GM18517 (cell line): ENCODE measurements at regions not wholly inside any gene's neighbourhood (a gene's known extent, or its start where the extent isn't known, plus 50 kb on each side); places are given as distances from the start of the nearest gene placed in this dataset.

Experiments used
- ATAC-seq: cut with Tn5 transposase; IDR thresholded peaks from one replicate; pipeline ENCODE4 v1.9.1; 2021; ENCODE audit warnings: mild to moderate bottlenecking, moderate library complexity; ENCODE audit not compliant: unreplicated experiment

GRCh38 chr10:128972036-128972405 lies 495.0 kb upstream of the MGMT start:
- no peak for ATAC-seq

GRCh38 chr10:128973221-128973620 lies 493.8 kb upstream of the MGMT start:
- no peak for ATAC-seq

GRCh38 chr10:128976856-128977255 lies 490.2 kb upstream of the MGMT start:
- ATAC-seq: no peak

GRCh38 chr10:128978211-128978610 lies 488.8 kb upstream of the MGMT start:
- no peak for ATAC-seq

DNA sequence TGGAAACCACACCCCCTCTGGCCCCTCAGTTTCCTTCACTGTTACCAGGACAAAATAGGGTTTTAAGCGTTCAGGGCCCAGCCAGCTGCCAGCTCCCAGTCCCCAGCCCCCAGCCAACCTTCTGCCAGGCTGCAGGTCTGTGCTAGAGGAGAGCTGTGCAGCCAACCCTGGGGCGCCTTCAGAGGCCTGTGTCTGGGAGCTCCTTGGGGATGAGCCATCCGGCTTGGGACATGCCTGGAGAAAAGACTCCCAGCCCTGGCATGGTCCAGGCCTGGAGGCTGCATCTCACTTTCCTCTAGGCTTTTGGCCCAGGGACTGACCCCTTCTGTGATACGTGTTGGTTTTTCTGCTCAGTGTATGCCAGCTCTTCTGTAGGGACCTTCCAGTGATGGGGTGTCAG lies 487.6 kb upstream of the MGMT start:
- ATAC-seq: no peak

- no peak for ATAC-seq
Measured at GRCh38 chr10:128981251-128981650, 485.8 kb upstream of the MGMT start.

- ATAC-seq: no peak
Measured at GRCh38 chr10:128981881-128982615, 485.0 kb upstream of the MGMT start.

DNA sequence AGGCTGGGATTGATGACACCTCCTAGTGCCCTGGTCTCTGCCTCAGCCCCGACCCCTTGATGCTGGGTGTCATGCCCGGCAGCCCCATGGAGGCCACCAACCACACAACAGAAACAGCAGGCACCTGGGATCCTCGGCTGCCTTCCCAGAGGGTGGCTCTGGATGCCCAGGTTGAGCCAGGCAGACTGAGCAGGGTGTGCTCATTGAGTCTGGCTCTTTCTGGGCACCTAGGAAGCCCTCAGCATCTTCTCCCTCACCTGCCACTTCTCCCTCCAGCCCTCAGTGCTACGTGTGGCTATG lies 484.5 kb upstream of the MGMT start:
- ATAC-seq: no peak

GRCh38 chr10:128985036-128985435 lies 482.0 kb upstream of the MGMT start:
- ATAC-seq: no peak

GRCh38 chr10:128990986-128991385 lies 476.1 kb upstream of the MGMT start:
- ATAC-seq: no peak

GRCh38 chr10:128992770-128993169 lies 474.3 kb upstream of the MGMT start:
- ATAC-seq: no peak

DNA sequence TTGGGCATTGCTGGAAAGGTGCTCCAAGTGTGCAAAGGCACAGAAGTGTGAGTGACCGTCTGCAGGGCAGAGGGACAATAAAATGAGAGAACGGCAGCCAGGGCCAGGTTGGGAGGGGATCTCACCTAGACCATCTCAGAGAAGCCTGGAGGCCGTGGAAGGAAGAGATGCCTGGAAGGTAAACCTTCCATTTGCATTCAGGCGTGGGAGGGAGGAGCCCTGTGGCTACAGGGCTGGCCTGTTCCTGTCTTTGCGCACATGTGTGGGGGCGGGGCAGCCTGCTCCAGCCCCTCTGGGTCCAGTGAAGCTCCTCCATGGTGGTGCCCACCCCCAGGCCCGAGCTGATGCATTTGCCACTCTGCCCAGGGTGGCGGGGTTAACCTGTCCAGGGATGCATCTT lies 473.6 kb upstream of the MGMT start:
- ATAC-seq: no peak

- ATAC-seq: no peak
Measured at GRCh38 chr10:128993911-128994538, 473.0 kb upstream of the MGMT start.

GRCh38 chr10:128994598-128995143 lies 472.4 kb upstream of the MGMT start:
- ATAC-seq: no peak

DNA sequence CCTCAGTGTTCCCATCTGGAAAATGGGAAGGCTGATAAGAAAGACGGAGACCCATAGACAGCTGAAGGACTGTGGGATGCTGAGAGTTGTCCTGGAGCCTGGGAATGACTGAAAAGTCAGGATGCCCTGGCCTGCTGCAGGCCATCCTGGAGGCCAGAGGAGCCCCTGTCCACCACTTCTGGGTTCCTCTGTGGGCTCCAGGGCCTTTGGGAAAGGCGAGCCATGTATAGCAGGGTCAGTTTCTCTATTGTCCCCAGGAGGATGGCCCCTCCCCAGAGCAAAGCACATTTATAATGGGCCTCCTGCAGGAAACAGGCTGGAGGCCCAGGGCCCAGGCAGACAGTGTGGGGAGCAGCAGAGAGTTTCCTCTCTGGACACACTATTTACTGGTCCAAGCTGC lies 471.4 kb upstream of the MGMT start:
- ATAC-seq: no peak

GRCh38 chr10:128996092-128996491 lies 470.9 kb upstream of the MGMT start:
- ATAC-seq: no peak

DNA sequence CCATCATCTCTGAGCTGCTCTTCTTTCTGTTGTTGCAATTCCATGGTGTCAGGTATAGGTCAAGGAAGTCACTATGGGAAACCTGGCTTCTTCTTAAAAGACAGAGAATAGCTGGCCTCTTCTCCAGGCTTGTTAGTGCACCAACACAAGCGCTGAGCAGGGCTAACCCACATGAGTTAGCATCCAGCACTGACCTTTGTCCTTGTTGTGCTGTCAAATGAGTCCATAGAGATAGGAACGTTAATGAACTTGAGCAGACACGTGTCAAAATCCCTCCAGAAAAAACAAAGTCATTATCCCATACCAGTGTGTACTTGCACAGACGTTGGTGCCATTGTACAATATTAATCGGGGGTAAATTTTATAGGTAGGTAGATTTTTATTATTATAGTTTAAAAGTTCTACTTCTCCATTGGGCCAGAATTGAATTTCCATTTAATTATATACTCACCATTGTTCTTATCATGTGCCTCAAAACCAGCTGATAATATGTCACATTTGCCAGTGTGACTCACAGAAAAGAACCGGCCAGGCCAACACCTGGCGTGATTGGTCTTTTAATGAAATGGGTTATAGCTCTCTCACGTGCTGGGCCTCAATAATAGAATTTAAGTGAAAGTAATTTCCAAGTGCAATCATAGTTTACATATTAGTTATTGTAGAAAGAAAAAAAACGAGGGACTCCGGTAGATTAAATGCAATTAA lies 468.8 kb upstream of the MGMT start:
- ATAC-seq: no peak

GRCh38 chr10:129004398-129004797 lies 462.6 kb upstream of the MGMT start:
- ATAC-seq: no peak

DNA sequence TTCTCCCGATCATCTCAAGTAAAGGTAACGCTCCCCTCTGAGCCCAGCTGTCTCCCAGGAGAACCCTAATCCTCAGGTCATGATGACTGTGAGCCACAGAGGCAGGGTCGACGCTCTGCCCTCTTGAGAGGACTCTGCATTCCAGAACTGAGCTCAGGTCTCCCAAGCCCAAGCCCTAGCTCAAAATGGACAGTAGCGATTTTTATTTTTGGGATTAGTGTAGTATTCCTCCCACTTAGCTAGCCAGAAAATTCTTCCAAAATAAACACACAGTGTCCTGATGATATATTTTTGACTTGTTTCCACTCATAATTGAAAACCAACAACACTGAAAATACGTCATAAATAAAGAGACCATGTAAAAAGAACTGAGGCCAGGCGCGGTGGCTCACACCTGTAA lies 462.0 kb upstream of the MGMT start:
- no peak for ATAC-seq

GRCh38 chr10:129005804-129006203 lies 461.2 kb upstream of the MGMT start:
- no peak for ATAC-seq

DNA sequence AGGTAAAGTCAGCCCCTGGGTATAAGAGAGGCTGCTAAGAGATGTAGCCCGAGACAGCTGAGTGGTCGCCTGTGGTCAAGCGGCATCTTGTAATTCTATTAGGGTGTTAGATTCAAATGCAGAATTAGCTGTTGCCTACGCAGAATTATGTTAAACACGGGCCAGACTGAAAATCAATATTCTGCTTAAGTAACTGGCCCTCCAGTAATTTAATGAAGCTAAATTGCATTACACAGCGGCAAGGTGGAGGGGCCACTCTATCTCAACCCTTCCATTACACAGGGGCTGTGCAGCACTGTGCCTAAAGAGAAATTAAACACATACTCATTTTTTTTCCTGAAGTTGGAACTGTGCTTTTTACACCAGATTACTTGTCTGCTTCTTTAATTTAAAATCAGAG lies 448.5 kb upstream of the MGMT start:
- ATAC-seq: no peak

GRCh38 chr10:129020651-129021330 lies 446.2 kb upstream of the MGMT start:
- no peak for ATAC-seq
